GM18858 (cell line): ENCODE measurements at regions not wholly inside any gene's neighbourhood (a gene's known extent, or its start where the extent isn't known, plus 50 kb on each side); places are given as distances from the start of the nearest gene placed in this dataset.
"Not testable (repeated sequence)": the region's sequence is repeated elsewhere in the genome, so short reads cannot be mapped to it uniquely, and the experiment has no call there.

Experiments used
- ATAC-seq: cut with Tn5 transposase; IDR thresholded peaks from one replicate; pipeline ENCODE4 v1.9.1; 2021; ENCODE audit not compliant: unreplicated experiment

GRCh38 chr6:48998574-48998973 lies 464.5 kb downstream of the MMUT start:
- ATAC-seq = no peak

- ATAC-seq = no peak
Observed at GRCh38 chr6:48996461-48997119, 466.5 kb downstream of the MMUT start.

- no peak for ATAC-seq
Observed at GRCh38 chr6:48994811-48995210, 468.2 kb downstream of the MMUT start.

DNA sequence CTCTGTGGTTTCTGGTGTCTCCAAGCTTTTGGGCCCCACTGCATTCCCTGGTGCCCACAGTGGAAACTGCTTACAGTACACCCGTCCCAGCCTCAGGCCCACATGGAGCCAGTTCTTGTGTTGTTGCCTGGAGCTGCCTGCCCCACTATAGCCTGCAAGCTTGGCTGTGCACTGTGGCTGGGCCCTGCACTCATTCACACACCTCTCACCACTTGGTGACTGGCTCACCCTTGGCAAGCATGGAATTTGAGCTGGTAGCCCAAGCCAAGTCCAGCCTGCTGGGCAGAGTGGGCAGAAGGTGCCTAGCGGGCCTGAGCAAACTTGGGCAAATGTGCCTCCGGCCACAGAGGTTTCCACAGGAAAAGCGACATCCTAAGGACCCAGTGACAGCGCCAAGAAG lies 472.3 kb downstream of the MMUT start:
- ATAC-seq = no peak

GRCh38 chr6:48986845-48987244 lies 476.2 kb downstream of the MMUT start:
- no peak for ATAC-seq

- ATAC-seq = no peak
Observed at GRCh38 chr6:48986105-48986504, 476.9 kb downstream of the MMUT start.

- no peak for ATAC-seq
Observed at GRCh38 chr6:48985025-48985424, 478.0 kb downstream of the MMUT start.

GRCh38 chr6:48983968-48984367 lies 479.1 kb downstream of the MMUT start:
- ATAC-seq = not testable (repeated sequence)

- ATAC-seq = no peak
Observed at GRCh38 chr6:48983377-48983776, 479.7 kb downstream of the MMUT start.

DNA sequence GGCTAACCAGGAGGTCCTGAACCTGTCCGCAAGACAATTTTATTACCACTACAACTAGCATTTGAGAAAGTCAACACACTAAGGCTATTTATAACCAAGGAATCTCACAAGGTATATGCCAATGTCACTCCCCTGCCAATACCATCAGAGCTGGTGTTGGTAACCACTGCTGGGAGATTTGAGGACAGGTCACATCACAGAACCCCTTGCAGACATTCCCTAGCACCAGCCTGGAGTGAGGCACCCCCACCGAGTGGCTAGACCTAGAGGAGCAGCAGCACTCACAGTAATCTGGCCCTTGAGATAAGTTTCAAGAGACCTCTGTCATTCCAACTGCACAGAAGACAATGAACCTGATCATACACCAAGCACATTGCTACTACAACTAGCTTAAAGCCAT lies 483.2 kb downstream of the MMUT start:
- no peak for ATAC-seq

- ATAC-seq = no peak
Observed at GRCh38 chr6:48979085-48979484, 484.0 kb downstream of the MMUT start.

- ATAC-seq = no peak
Observed at GRCh38 chr6:48978016-48978415, 485.0 kb downstream of the MMUT start.

DNA sequence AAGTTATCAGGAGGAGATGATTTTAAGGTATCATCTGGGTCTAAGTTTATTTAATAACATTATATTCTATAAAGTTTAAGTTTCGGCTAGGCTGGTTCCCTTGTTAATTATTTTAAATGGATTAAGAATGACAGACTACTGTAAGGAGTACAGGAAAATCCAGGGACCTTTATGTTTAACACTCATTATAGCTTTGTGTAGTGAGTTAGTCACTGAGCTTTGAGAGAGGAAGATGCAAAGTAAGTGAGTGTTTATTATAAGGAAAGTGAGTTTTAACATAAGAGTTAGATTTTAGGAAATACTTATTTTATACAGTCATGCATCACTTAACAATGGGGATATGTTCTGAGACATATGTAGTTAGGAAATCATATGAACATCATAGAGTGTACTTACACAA lies 485.5 kb downstream of the MMUT start:
- ATAC-seq = no peak

GRCh38 chr6:48973491-48973890 lies 489.6 kb downstream of the MMUT start:
- no peak for ATAC-seq

DNA sequence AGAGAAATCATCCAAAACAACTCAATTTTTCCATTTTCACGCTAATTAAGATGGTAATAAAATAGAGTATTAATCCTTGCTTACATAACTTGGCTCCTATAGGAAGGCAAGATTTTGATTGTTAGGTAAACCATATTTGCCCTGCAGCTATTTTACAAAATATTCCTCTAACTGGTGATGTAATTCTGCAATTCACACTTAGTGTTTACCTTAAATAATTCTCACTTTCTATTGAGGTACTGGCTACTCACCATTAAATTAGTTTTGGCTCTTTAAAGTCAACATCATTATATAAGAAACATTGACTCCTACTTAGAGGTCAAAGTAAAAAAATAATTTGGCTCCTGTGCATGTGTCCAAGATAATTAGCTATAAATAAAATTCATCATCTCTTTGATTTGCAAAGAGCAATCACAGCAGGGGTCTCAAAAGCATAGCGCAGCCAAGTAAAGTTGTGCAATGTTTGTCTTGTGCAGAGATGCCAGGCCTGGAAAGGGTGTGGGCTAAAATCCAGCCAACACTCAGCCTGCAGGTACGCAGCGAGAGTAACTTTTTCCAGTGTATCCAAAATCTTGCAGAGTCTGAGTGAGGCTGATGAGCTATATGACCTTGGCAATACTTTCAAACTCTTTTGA lies 501.2 kb downstream of the MMUT start:
- no peak for ATAC-seq

GRCh38 chr6:48959251-48960060 lies 503.6 kb downstream of the MMUT start:
- ATAC-seq = no peak

DNA sequence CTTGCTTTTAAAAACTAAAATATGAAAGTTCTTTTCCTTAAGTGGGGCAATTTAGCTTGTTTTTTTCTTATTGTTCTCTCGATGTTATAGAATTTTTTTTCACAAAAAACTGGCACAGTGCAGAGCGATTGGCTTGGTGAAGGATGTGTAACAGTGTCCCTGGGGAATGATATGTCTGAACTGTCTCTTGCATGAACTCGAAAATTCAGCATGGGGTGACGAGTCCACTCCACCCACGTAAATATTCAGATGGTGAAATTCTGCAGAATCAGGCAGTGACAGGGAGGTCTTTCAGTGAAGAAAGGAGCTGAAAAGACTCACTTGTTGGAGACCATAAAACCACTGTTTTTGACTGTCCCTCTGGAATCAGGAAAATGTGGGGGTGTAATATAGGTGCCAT lies 505.3 kb downstream of the MMUT start:
- no peak for ATAC-seq

- no peak for ATAC-seq
Observed at GRCh38 chr6:48951917-48952316, 511.1 kb downstream of the MMUT start.

GRCh38 chr6:48944276-48944675 lies 518.8 kb downstream of the MMUT start:
- not testable (repeated sequence) for ATAC-seq

GRCh38 chr6:48933136-48933535 lies 529.9 kb downstream of the MMUT start:
- ATAC-seq = no peak

DNA sequence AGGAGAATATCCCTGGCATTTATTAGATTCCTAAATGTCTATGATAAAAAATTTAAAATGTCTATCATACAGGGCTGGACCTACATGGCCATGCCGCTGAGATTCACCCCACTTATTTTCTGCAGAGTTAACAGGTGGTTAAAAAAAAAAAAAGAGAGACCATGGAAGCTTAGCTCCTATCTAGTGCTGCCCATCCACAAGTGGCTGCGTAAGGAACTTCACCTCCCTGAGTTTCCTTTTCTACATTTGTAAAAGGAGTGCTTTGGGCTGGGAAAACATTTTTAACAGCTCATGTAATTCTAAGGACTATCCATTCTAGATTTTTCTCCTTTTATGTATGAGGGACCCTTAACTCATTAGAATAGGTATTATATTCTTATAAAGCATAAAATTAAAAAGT lies 534.1 kb downstream of the MMUT start:
- no peak for ATAC-seq

- ATAC-seq = no peak
Observed at GRCh38 chr6:48922837-48923236, 540.2 kb downstream of the MMUT start.
